K562 (cell line): ENCODE measurements at regions not wholly inside any gene's neighbourhood (a gene's known extent, or its start where the extent isn't known, plus 50 kb on each side); places are given as distances from the start of the nearest gene placed in this dataset.

ENCODE experiments used
- ATAC-seq: fragments of 200-7000 bp; cut with Tn5 transposase; 3 replicates; pipeline ENCODE4 v1.9.1; 2020; ENCODE audit warnings: moderate library complexity
- BruUV-seq: library from RNA; stranded (reverse); fragments of 400-500 nt; replicated peaks from 2 replicates; lab custom pipeline; 2021; lab: Mats Ljungman, UMichigan
- CTCF ChIA-PET: fragments of 300-600 bp; formaldehyde crosslinking; extraction: SDS; loops from one replicate; lab custom pipeline; 2021; ENCODE audit warnings: low intra/inter-chr PET ratio; lab: Yijun Ruan, JAX
- POLR2A ChIA-PET: fragments of 300-600, 350-650 bp; sonication (Branson Sonifier 250); formaldehyde crosslinking; extraction: SDS; loops from one replicate; lab custom pipeline; 2021; ENCODE audit warnings: antibody characterized with exemption, inconsistent platforms; lab: Yijun Ruan, JAX
- DNase-seq, 4 experiments: peaks; one replicate each; pipeline versions ENCODE4 v3.0.0 to v3.0.0-alpha.2; 2011 to 2018; ENCODE audit warnings: low spot score in 3 of 4, mixed read lengths in 3 of 4; ENCODE audit errors: extremely low read depth in 1 of 4
- FAIRE-seq: peaks from 2 replicates; lab custom pipeline; 2011; peaks lifted over from hg19 to GRCh38; lab: Jason Lieb, UNC
- H2AFZ ChIP-seq: 2 replicates; pipeline ENCODE4 v1.6.0; 2011; ENCODE audit warnings: low read depth, low read length, control low read depth, inconsistent platforms
- H3K27ac ChIP-seq: fragments of 200-600 bp; 3 replicates; pipeline ENCODE4 v1.8.0; 2011; ENCODE audit warnings: low read depth, mild to moderate bottlenecking, control low read depth, inconsistent platforms, low read length, moderate library complexity, mixed read lengths; ENCODE audit errors: extremely low read depth
- H3K27me3 ChIP-seq, 2 experiments: fragments of 300-600 bp in 1 of 2; 2 replicates in 1 of 2; 3 replicates in 1 of 2; pipeline versions ENCODE4 v1.6.0 to v1.8.0; 2011; ENCODE audit warnings: inconsistent platforms in 2 of 2, low read length in 2 of 2, mild to moderate bottlenecking in 1 of 2, mixed read lengths in 1 of 2, moderate library complexity in 1 of 2; ENCODE audit not compliant: control insufficient read depth in 2 of 2, insufficient read depth in 2 of 2
- H3K36me3 ChIP-seq: fragments of 300-600 bp; 3 replicates; pipeline ENCODE4 v1.8.0; 2011; ENCODE audit warnings: mild to moderate bottlenecking, low read length, inconsistent platforms; ENCODE audit not compliant: control insufficient read depth, insufficient read depth
- H3K4me1 ChIP-seq, 2 experiments: fragments of 200-600 bp in 1 of 2; replicated peaks in 1 of 2; 2 replicates in 1 of 2; 3 replicates in 1 of 2; pipeline versions ENCODE4 v1.5.1 to v1.8.0; 2011; ENCODE audit warnings: inconsistent platforms in 2 of 2, low read length in 2 of 2, mild to moderate bottlenecking in 1 of 2, mixed read lengths in 1 of 2, moderate library complexity in 1 of 2; ENCODE audit not compliant: control insufficient read depth in 2 of 2, insufficient read depth in 2 of 2
- H3K4me2 ChIP-seq: 2 replicates; pipeline ENCODE4 v1.6.1; 2011; ENCODE audit warnings: low read length, control low read depth, inconsistent platforms, mixed read lengths; ENCODE audit not compliant: insufficient read depth
- H3K4me3 ChIP-seq: fragments of 200-600 bp; sonication (generic), shearing (Covaris generic); 2 replicates; pipeline ENCODE4 v1.5.1; 2016; ENCODE audit warnings: control low read depth, inconsistent platforms
- H3K79me2 ChIP-seq: fragments of 200-600 bp; 3 replicates; pipeline ENCODE4 v1.8.0; 2011; ENCODE audit warnings: low read length, inconsistent platforms; ENCODE audit not compliant: control insufficient read depth, insufficient read depth
- H3K9ac ChIP-seq, 2 experiments: 2 replicates each; pipeline versions ENCODE4 v1.6.0 to v1.6.1; 2011; ENCODE audit warnings: low read depth in 2 of 2, low read length in 2 of 2, control low read depth in 1 of 2, inconsistent platforms in 1 of 2, mild to moderate bottlenecking in 1 of 2, mixed read lengths in 1 of 2; ENCODE audit not compliant: insufficient read depth in 1 of 2
- H3K9me1 ChIP-seq: one replicate; pipeline ENCODE4 v1.6.0; 2011; ENCODE audit warnings: inconsistent platforms, mild to moderate bottlenecking, low read length, moderate library complexity; ENCODE audit not compliant: control insufficient read depth, insufficient read depth
- H3K9me3 ChIP-seq: replicated peaks from 2 replicates; pipeline ENCODE4 v1.5.1; 2011; ENCODE audit warnings: low read depth, low read length, inconsistent platforms; ENCODE audit not compliant: control insufficient read depth, insufficient read depth
- H4K20me1 ChIP-seq: replicated peaks from 2 replicates; pipeline ENCODE4 v1.6.1; 2011; ENCODE audit warnings: low read length, inconsistent platforms, mixed read lengths; ENCODE audit not compliant: control insufficient read depth, insufficient read depth
- ESRRA ChIP-seq: fragments of 450-650 bp; IDR thresholded peaks from 2 replicates; pipeline ENCODE4 v1.6.1; 2014; ENCODE audit warnings: low read depth, mild to moderate bottlenecking, moderate library complexity, borderline replicate concordance
- GABPB2 ChIP-seq: fragments of 250-450 bp; sonication (Bioruptor Pico); conservative IDR thresholded peaks from 2 replicates; pipeline ENCODE4 v1.5.1; 2021; ENCODE audit warnings: mild to moderate bottlenecking
- GATAD2B ChIP-seq: fragments of 450-650 bp; IDR thresholded peaks from 2 replicates; pipeline ENCODE4 v1.6.1; 2017; ENCODE audit warnings: mild to moderate bottlenecking, borderline replicate concordance
- HNRNPH1 ChIP-seq: fragments of 200-400 bp; formaldehyde crosslinking; optimal IDR thresholded peaks from 2 replicates; pipeline ENCODE3; 2017; ENCODE audit warnings: low read depth, mild to moderate bottlenecking, low read length, moderate library complexity
- KAT2B ChIP-seq: IDR thresholded peaks from one replicate; pipeline ENCODE4 v1.6.1; 2012; ENCODE audit warnings: low read depth, mild to moderate bottlenecking, control low read depth, inconsistent platforms, low read length, moderate library complexity
- LEF1 ChIP-seq: fragments of 450-650 bp; IDR thresholded peaks from 2 replicates; pipeline ENCODE4 v1.6.1; 2016; ENCODE audit warnings: mild to moderate bottlenecking
- MTA1 ChIP-seq: fragments of 450-650 bp; IDR thresholded peaks from 2 replicates; pipeline ENCODE4 v1.6.1; 2017; ENCODE audit warnings: borderline replicate concordance
- NCOR1 ChIP-seq: fragments of 450-650 bp; IDR thresholded peaks from 2 replicates; pipeline ENCODE4 v1.6.1; 2016; ENCODE audit warnings: mild to moderate bottlenecking, moderate library complexity
- PTRF ChIP-seq: fragments of 450-650 bp; IDR thresholded peaks from 2 replicates; pipeline ENCODE4 v1.6.1; 2016; ENCODE audit warnings: mild to moderate bottlenecking, missing genetic modification characterization, missing compliant biosample characterization
- TCF3 ChIP-seq: sonication (generic); formaldehyde crosslinking; IDR thresholded peaks from 2 replicates; pipeline ENCODE4 v1.4.0; 2020; ENCODE audit warnings: mild to moderate bottlenecking, missing genetic modification reagents
- ZC3H8 ChIP-seq: fragments of 450-650 bp; IDR thresholded peaks from 2 replicates; pipeline ENCODE4 v1.6.1; 2017
- ZEB2 ChIP-seq: fragments of 450-650 bp; IDR thresholded peaks from 2 replicates; pipeline ENCODE4 v1.6.1; 2016
- ZNF212 ChIP-seq: fragments of 450-650 bp; formaldehyde crosslinking; IDR thresholded peaks from 2 replicates; pipeline ENCODE4 v1.4.0; 2020; ENCODE audit warnings: mild to moderate bottlenecking
- WGBS: fragments of 100-300 bp; shearing (Covaris generic); methylation state at CpG from one replicate; pipeline ENCODE4 v1.1.6; 2016; ENCODE audit warnings: low coverage, mixed read lengths; ENCODE audit not compliant: insufficient coverage; ENCODE audit errors: missing lambda C conversion rate; 5-methylcytosine and 5-hydroxymethylcytosine counted together
- in situ Hi-C: fragments of 300-500 bp; cut with MboI; formaldehyde crosslinking; loops from 4 replicates; pipeline ENCODE4 v1.15.0; 2018; ENCODE audit warnings: inconsistent platforms, mixed read lengths
- intact Hi-C: fragments of 100-400 bp; cut with micrococcal nuclease; formaldehyde crosslinking; loops from 2 replicates; pipeline ENCODE4 v1.14.2; 2022
- TF ChIP-seq, protein P1 (sequence below): fragments of 450-650 bp; IDR thresholded peaks from 2 replicates; pipeline ENCODE4 v1.6.1; 2018; ENCODE audit not compliant: partially characterized antibody
- TF ChIP-seq, protein P2 (sequence below): IDR thresholded peaks from 2 replicates; pipeline ENCODE4 v1.6.1; 2011; ENCODE audit not compliant: insufficient read length; ENCODE audit errors: extremely low read depth
- TF ChIP-seq, protein P3 (sequence below): fragments of 450-650 bp; formaldehyde crosslinking; conservative IDR thresholded peaks from 2 replicates; pipeline ENCODE4 v1.4.0; 2022; ENCODE audit warnings: mild to moderate bottlenecking, missing genetic modification characterization

DNA sequence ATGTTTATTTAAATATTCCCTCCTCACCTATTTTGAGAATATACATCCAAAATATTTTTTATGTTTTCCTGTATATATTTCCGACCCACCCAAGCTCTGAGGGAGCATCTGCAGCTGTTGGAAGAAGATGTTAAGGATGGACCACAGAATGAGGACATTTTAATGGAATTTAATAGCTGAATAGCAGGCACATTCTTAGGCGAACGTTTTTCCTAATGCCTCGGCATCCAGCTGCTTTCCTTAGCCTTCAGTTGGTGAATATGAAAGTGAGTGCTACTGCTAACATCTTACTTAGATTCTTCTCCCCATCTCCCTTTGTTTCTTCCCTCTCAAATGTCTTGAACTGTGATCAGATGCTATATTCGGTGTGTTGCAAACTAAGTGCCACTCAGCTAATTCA is 158.0 kb upstream of the CTSO start:
- intact Hi-C loops (no loop called here), in situ Hi-C loops (no loop called here)
- H3K9me3 ChIP-seq: 0 out of 2 replicates have a peak, but pooled peaks cover 2% of the 10 kb centered on the region
- BruUV-seq: no TSS peak
- CTCF ChIA-PET: interaction anchor here (0.5 kb wide), 1 partner anchor 53 kb away, joined by 3 read pairs; no protein-coding TSS in a partner anchor
- no peaks in the 10 kb centered on the region for H3K79me2 ChIP-seq
- no peaks in the 10 kb centered on the region for H3K27me3 ChIP-seq
- H3K9ac ChIP-seq: no peak overlapping the region
- DNase-seq (no peak), ATAC-seq (no peak), FAIRE-seq (no peak)
- WGBS: 0% methylated on average over 5 of the region's 5 CpGs
- H3K27ac ChIP-seq: no peak overlapping the region
- H3K4me1 ChIP-seq: no peaks in the 10 kb centered on the region
- no peaks in the 10 kb centered on the region for H3K9me1 ChIP-seq
- no peak overlapping the region for H3K4me3 ChIP-seq
- POLR2A ChIA-PET: no interaction called here
- TF ChIP-seq NCOR1: no peak
- TF ChIP-seq LEF1: no peak
- TF ChIP-seq TCF3 (CRISPR knock-in tag): no peak
- TF ChIP-seq ZNF212 (CRISPR knock-in tag): no peak
- no peak for TF ChIP-seq GABPB2 (CRISPR knock-in tag)
- TF ChIP-seq, protein P1, sequence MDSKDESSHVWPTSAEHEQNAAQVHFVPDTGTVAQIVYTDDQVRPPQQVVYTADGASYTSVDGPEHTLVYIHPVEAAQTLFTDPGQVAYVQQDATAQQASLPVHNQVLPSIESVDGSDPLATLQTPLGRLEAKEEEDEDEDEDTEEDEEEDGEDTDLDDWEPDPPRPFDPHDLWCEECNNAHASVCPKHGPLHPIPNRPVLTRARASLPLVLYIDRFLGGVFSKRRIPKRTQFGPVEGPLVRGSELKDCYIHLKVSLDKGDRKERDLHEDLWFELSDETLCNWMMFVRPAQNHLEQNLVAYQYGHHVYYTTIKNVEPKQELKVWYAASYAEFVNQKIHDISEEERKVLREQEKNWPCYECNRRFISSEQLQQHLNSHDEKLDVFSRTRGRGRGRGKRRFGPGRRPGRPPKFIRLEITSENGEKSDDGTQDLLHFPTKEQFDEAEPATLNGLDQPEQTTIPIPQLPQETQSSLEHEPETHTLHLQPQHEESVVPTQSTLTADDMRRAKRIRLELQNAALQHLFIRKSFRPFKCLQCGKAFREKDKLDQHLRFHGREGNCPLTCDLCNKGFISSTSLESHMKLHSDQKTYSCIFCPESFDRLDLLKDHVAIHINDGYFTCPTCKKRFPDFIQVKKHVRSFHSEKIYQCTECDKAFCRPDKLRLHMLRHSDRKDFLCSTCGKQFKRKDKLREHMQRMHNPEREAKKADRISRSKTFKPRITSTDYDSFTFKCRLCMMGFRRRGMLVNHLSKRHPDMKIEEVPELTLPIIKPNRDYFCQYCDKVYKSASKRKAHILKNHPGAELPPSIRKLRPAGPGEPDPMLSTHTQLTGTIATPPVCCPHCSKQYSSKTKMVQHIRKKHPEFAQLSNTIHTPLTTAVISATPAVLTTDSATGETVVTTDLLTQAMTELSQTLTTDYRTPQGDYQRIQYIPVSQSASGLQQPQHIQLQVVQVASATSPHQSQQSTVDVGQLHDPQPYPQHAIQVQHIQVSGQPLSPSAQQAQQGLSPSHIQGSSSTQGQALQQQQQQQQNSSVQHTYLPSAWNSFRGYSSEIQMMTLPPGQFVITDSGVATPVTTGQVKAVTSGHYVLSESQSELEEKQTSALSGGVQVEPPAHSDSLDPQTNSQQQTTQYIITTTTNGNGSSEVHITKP: no peak
- no peak for TF ChIP-seq HNRNPH1
- TF ChIP-seq ZC3H8: no peak
- TF ChIP-seq, protein P2, sequence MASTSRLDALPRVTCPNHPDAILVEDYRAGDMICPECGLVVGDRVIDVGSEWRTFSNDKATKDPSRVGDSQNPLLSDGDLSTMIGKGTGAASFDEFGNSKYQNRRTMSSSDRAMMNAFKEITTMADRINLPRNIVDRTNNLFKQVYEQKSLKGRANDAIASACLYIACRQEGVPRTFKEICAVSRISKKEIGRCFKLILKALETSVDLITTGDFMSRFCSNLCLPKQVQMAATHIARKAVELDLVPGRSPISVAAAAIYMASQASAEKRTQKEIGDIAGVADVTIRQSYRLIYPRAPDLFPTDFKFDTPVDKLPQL: no peak
- no peak for TF ChIP-seq MTA1
- no peak for TF ChIP-seq PTRF
- TF ChIP-seq ESRRA: no peak
- TF ChIP-seq, protein P3, sequence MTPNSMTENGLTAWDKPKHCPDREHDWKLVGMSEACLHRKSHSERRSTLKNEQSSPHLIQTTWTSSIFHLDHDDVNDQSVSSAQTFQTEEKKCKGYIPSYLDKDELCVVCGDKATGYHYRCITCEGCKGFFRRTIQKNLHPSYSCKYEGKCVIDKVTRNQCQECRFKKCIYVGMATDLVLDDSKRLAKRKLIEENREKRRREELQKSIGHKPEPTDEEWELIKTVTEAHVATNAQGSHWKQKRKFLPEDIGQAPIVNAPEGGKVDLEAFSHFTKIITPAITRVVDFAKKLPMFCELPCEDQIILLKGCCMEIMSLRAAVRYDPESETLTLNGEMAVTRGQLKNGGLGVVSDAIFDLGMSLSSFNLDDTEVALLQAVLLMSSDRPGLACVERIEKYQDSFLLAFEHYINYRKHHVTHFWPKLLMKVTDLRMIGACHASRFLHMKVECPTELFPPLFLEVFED (CRISPR knock-in tag): no peak
- TF ChIP-seq KAT2B: no peak
- no peak for TF ChIP-seq ZEB2
- TF ChIP-seq GATAD2B: no peak
- no peak overlapping the region for H2AFZ ChIP-seq
- no peaks in the 10 kb centered on the region for H3K36me3 ChIP-seq
- no peak overlapping the region for H3K4me2 ChIP-seq
- no peaks in the 10 kb centered on the region for H4K20me1 ChIP-seq
